IMR-90 (cell line): ENCODE measurements at regions not wholly inside any gene's neighbourhood (a gene's known extent, or its start where the extent isn't known, plus 50 kb on each side); places are given as distances from the start of the nearest gene placed in this dataset.

Source experiments
- ATAC-seq: fragments of 200-7000 bp; cut with Tn5 transposase; 2 replicates; pipeline ENCODE4 v1.9.1; 2020; ENCODE audit warnings: low read depth, mild to moderate bottlenecking, moderate library complexity
- BruUV-seq: library from RNA; stranded (reverse); fragments of 400-500 nt; replicated peaks from 2 replicates; lab custom pipeline; 2021; lab: Mats Ljungman, UMichigan
- CTCF ChIA-PET: fragments of 300-600 bp; formaldehyde crosslinking; extraction: SDS; loops from one replicate; lab custom pipeline; 2021; ENCODE audit warnings: antibody characterized with exemption; lab: Yijun Ruan, JAX
- POLR2A ChIA-PET: fragments of 300-600 bp; sonication (Branson Sonifier 250); formaldehyde crosslinking; loops from one replicate; lab custom pipeline; 2022; ENCODE audit warnings: antibody characterized with exemption; ENCODE audit not compliant: unreplicated experiment; lab: Charles Lee
- DNase-seq: peaks from one replicate; pipeline ENCODE4 v3.0.0; 2013
- H2AFZ ChIP-seq: replicated peaks from 2 replicates; pipeline ENCODE3; 2013; ENCODE audit warnings: low read length, mild to moderate bottlenecking; ENCODE audit not compliant: poor library complexity
- H2AK5ac ChIP-seq: 2 replicates; pipeline ENCODE4 v1.6.1; 2013; ENCODE audit warnings: low read depth, low read length, inconsistent platforms
- H2AK9ac ChIP-seq: replicated peaks from 2 replicates; pipeline ENCODE3; 2013; ENCODE audit warnings: mild to moderate bottlenecking, low read depth, low read length, moderate library complexity; ENCODE audit not compliant: poor library complexity
- H2BK120ac ChIP-seq: 2 replicates; pipeline ENCODE4 v1.6.1; 2013; ENCODE audit warnings: low read depth, low read length, inconsistent platforms
- H2BK15ac ChIP-seq: 3 replicates; pipeline ENCODE4 v1.6.1; 2013; ENCODE audit warnings: low read depth, low read length, inconsistent platforms
- H2BK20ac ChIP-seq: 2 replicates; pipeline ENCODE4 v1.6.1; 2013; ENCODE audit warnings: low read depth, mild to moderate bottlenecking, inconsistent platforms, low read length, moderate library complexity
- H2BK5ac ChIP-seq: 2 replicates; pipeline ENCODE4 v1.6.1; 2013; ENCODE audit warnings: mild to moderate bottlenecking, low read depth, low read length, inconsistent platforms; ENCODE audit not compliant: poor library complexity, severe bottlenecking
- H3K14ac ChIP-seq: replicated peaks from 2 replicates; pipeline ENCODE4 v1.6.1; 2013; ENCODE audit warnings: low read depth, low read length, inconsistent platforms
- H3K18ac ChIP-seq: 2 replicates; pipeline ENCODE4 v1.6.1; 2013; ENCODE audit warnings: low read depth, low read length, control low read depth
- H3K23ac ChIP-seq: 2 replicates; pipeline ENCODE4 v1.6.1; 2013; ENCODE audit warnings: low read depth, low read length, inconsistent platforms
- H3K27ac ChIP-seq: 2 replicates; pipeline ENCODE4 v1.5.1; 2013; ENCODE audit warnings: mild to moderate bottlenecking, control low read depth, low read length; ENCODE audit not compliant: insufficient read depth
- H3K27me3 ChIP-seq: 2 replicates; pipeline ENCODE4 v1.6.1; 2013; ENCODE audit warnings: low read length; ENCODE audit not compliant: control insufficient read depth, insufficient read depth
- H3K36me3 ChIP-seq: 2 replicates; pipeline ENCODE4 v1.6.1; 2013; ENCODE audit warnings: low read length, mixed read lengths; ENCODE audit not compliant: control insufficient read depth, insufficient read depth
- H3K4ac ChIP-seq: 2 replicates; pipeline ENCODE4 v1.6.1; 2013; ENCODE audit warnings: low read depth, low read length, inconsistent platforms
- H3K4me1 ChIP-seq: 2 replicates; pipeline ENCODE4 v1.6.1; 2013; ENCODE audit warnings: low read length, mixed read lengths; ENCODE audit not compliant: control insufficient read depth, insufficient read depth
- H3K4me2 ChIP-seq: 2 replicates; pipeline ENCODE4 v1.6.1; 2013; ENCODE audit warnings: low read depth, mild to moderate bottlenecking, control low read depth, low read length, moderate library complexity
- H3K4me3 ChIP-seq: 2 replicates; pipeline ENCODE4 v1.5.1; 2013; ENCODE audit warnings: low read depth, mild to moderate bottlenecking, control low read depth, low read length, moderate library complexity; ENCODE audit not compliant: insufficient read depth
- H3K56ac ChIP-seq: 2 replicates; pipeline ENCODE4 v1.6.1; 2013; ENCODE audit warnings: low read length, inconsistent platforms; ENCODE audit not compliant: insufficient read depth; ENCODE audit errors: extremely low read depth
- H3K79me1 ChIP-seq, 2 experiments: 2 replicates each; pipeline ENCODE4 v1.6.1; 2013; ENCODE audit warnings: low read length in 2 of 2, inconsistent platforms in 1 of 2, low read depth in 1 of 2
- H3K9ac ChIP-seq: 2 replicates; pipeline ENCODE4 v1.6.1; 2013; ENCODE audit warnings: low read depth, low read length, control low read depth
- H3K9me1 ChIP-seq: 2 replicates; pipeline ENCODE4 v1.6.1; 2013; ENCODE audit warnings: low read length, inconsistent platforms; ENCODE audit not compliant: insufficient read depth
- H3K9me3 ChIP-seq: 2 replicates; pipeline ENCODE4 v1.6.1; 2013; ENCODE audit warnings: low read length; ENCODE audit not compliant: control insufficient read depth, insufficient read depth
- H4K20me1 ChIP-seq: 2 replicates; pipeline ENCODE4 v1.6.1; 2013; ENCODE audit warnings: low read length, inconsistent platforms; ENCODE audit not compliant: insufficient read depth
- H4K5ac ChIP-seq: 2 replicates; pipeline ENCODE4 v1.6.1; 2013; ENCODE audit warnings: mild to moderate bottlenecking, low read depth, low read length, control low read depth
- H4K8ac ChIP-seq, 2 experiments: 2 replicates each; pipeline ENCODE4 v1.6.1; 2013; ENCODE audit warnings: low read depth in 2 of 2, low read length in 2 of 2, control low read depth in 1 of 2, inconsistent platforms in 1 of 2
- H4K91ac ChIP-seq: 2 replicates; pipeline ENCODE4 v1.6.1; 2013; ENCODE audit warnings: low read depth, low read length, inconsistent platforms; ENCODE audit not compliant: insufficient read depth
- BHLHE40 ChIP-seq: fragments of 150-350 bp; IDR thresholded peaks from 2 replicates; pipeline ENCODE4 v1.6.1; 2016; ENCODE audit warnings: mild to moderate bottlenecking, low read depth, low read length
- CEBPB ChIP-seq: IDR thresholded peaks from 2 replicates; pipeline ENCODE4 v1.6.1; 2012; ENCODE audit warnings: low read depth, low read length, improper control_type of control experiment
- CHD1 ChIP-seq: IDR thresholded peaks from 2 replicates; pipeline ENCODE4 v1.6.1; 2012; ENCODE audit warnings: low read depth, low read length, improper control_type of control experiment
- CTCF ChIP-seq: conservative IDR thresholded peaks from 2 replicates; pipeline ENCODE4 v1.5.1; 2012; ENCODE audit warnings: mild to moderate bottlenecking, low read depth, low read length, improper control_type of control experiment
- ELK1 ChIP-seq: fragments of 150-350 bp; IDR thresholded peaks from 2 replicates; pipeline ENCODE4 v1.6.1; 2016; ENCODE audit warnings: low read depth, mild to moderate bottlenecking, low read length, moderate library complexity, borderline replicate concordance
- FOS ChIP-seq: fragments of 150-350 bp; IDR thresholded peaks from 2 replicates; pipeline ENCODE4 v1.6.1; 2016; ENCODE audit warnings: low read depth, low read length
- MAFK ChIP-seq: IDR thresholded peaks from 2 replicates; pipeline ENCODE4 v1.6.1; 2012; ENCODE audit warnings: low read depth, low read length, improper control_type of control experiment
- MAZ ChIP-seq: IDR thresholded peaks from 2 replicates; pipeline ENCODE4 v1.6.1; 2012; ENCODE audit warnings: low read depth, mild to moderate bottlenecking, low read length, improper control_type of control experiment, moderate library complexity, borderline replicate concordance
- MXI1 ChIP-seq: IDR thresholded peaks from 2 replicates; pipeline ENCODE4 v1.6.1; 2012; ENCODE audit warnings: low read depth, mild to moderate bottlenecking, low read length, moderate library complexity, borderline replicate concordance
- NFE2L2 ChIP-seq: fragments of 150-350 bp; IDR thresholded peaks from 2 replicates; pipeline ENCODE4 v1.6.1; 2016; ENCODE audit warnings: low read depth, mild to moderate bottlenecking, low read length
- RAD21 ChIP-seq: IDR thresholded peaks from 2 replicates; pipeline ENCODE4 v1.6.1; 2012; ENCODE audit warnings: low read length, improper control_type of control experiment
- RCOR1 ChIP-seq: IDR thresholded peaks from 2 replicates; pipeline ENCODE4 v1.6.1; 2012; ENCODE audit warnings: mild to moderate bottlenecking, low read length, improper control_type of control experiment; ENCODE audit not compliant: insufficient replicate concordance
- RFX5 ChIP-seq: IDR thresholded peaks from 2 replicates; pipeline ENCODE4 v1.8.0; 2012; ENCODE audit warnings: low read depth, mild to moderate bottlenecking, low read length, moderate library complexity
- USF2 ChIP-seq: fragments of 150-350 bp; IDR thresholded peaks from 2 replicates; pipeline ENCODE4 v1.6.1; 2017; ENCODE audit warnings: mild to moderate bottlenecking, antibody characterized with exemption, low read length, low read depth
- WGBS, 2 experiments: methylation state at CpG; one replicate each; pipeline versions ENCODE4 v1.1.5 to v1.1.7; 2013; ENCODE audit warnings: missing lambda C conversion rate in 2 of 2; ENCODE audit not compliant: insufficient read length in 1 of 2; ENCODE audit errors: extremely low coverage in 2 of 2; 5-methylcytosine and 5-hydroxymethylcytosine counted together
- dilution Hi-C: fragments of 300-500 bp; cut with HindIII; formaldehyde crosslinking; loops from one replicate; pipeline ENCODE4 v1.14.3; 2018; ENCODE audit warnings: low sequenced_read_pairs; ENCODE audit not compliant: unreplicated experiment
- in situ Hi-C: fragments of 300-500 bp; cut with MboI; formaldehyde crosslinking; loops from 3 replicates; pipeline ENCODE4 v1.14.3; 2019; ENCODE audit warnings: low sequenced_read_pairs, inconsistent platforms, mixed read lengths
- intact Hi-C: fragments of 100-400 bp; cut with micrococcal nuclease; formaldehyde crosslinking; loops from 2 replicates; pipeline ENCODE4 v1.10.0; 2022

GRCh38 chr15:37425541-37425940 lies 325.2 kb upstream of the MEIS2 start:
- Histone ChIP-seq H3K4me2 (no peak overlapping the region), H2AFZ (no peak overlapping the region), H3K9me3 (no peaks in the 10 kb centered on the region), H2BK20ac (no peak overlapping the region), H3K9me1 (no peaks in the 10 kb centered on the region), H4K91ac (no peak overlapping the region), H3K27me3 (no peaks in the 10 kb centered on the region), H3K14ac (no peak overlapping the region), H4K5ac (no peak overlapping the region), H4K8ac (no peak overlapping the region), H2BK5ac (no peak overlapping the region), H3K56ac (no peak overlapping the region), H3K18ac (no peak overlapping the region), H2BK120ac (no peak overlapping the region), H4K20me1 (no peaks in the 10 kb centered on the region), H2BK15ac (no peak overlapping the region), H3K23ac (no peak overlapping the region), H3K4me1 (no peaks in the 10 kb centered on the region), H3K79me1 (no peaks in the 10 kb centered on the region), H3K27ac (no peak overlapping the region), H3K4ac (no peak overlapping the region), H3K9ac (no peak overlapping the region), H2AK5ac (no peak overlapping the region), H2AK9ac (no peak overlapping the region), H3K36me3 (no peaks in the 10 kb centered on the region), H3K4me3 (no peak overlapping the region)
- BruUV-seq: no TSS peak
- intact Hi-C loops (no loop called here), in situ Hi-C loops (no loop called here), dilution Hi-C loops (no loop called here)
- TF ChIP-seq CEBPB (no peak), RAD21 (no peak), MXI1 (no peak), CHD1 (no peak), RFX5 (no peak), MAFK (no peak), FOS (no peak), NFE2L2 (no peak), ELK1 (no peak), CTCF (no peak), BHLHE40 (no peak), MAZ (no peak), USF2 (no peak), RCOR1 (no peak)
- no peak for ATAC-seq
- DNase-seq: peak; percentile 0
- POLR2A ChIA-PET: no interaction called here
- CTCF ChIA-PET: no interaction called here
- no CpG with 5 or more reads among the region's 1 CpG for WGBS, 2 experiments
